Posterior cingulate gyrus (tissue), 11 donors: ENCODE measurements at regions not wholly inside any gene's neighbourhood (a gene's known extent, or its start where the extent isn't known, plus 50 kb on each side); places are given as distances from the start of the nearest gene placed in this dataset.
A peak's percentile ranks its signal among the peaks of the same experiment; 100 is the strongest.

Experiments
- DNase-seq, 10 donors: peaks; one replicate each; pipeline versions ENCODE4 v3.0.0 to v3.0.0-alpha.2; 2020 to 2021; ENCODE audit warnings: mixed read lengths in 3 of 10
- intact Hi-C: fragments of 100-400 bp; cut with DNase I; formaldehyde crosslinking; loops from one replicate; pipeline ENCODE4 v1.15.1; 2023

DNA sequence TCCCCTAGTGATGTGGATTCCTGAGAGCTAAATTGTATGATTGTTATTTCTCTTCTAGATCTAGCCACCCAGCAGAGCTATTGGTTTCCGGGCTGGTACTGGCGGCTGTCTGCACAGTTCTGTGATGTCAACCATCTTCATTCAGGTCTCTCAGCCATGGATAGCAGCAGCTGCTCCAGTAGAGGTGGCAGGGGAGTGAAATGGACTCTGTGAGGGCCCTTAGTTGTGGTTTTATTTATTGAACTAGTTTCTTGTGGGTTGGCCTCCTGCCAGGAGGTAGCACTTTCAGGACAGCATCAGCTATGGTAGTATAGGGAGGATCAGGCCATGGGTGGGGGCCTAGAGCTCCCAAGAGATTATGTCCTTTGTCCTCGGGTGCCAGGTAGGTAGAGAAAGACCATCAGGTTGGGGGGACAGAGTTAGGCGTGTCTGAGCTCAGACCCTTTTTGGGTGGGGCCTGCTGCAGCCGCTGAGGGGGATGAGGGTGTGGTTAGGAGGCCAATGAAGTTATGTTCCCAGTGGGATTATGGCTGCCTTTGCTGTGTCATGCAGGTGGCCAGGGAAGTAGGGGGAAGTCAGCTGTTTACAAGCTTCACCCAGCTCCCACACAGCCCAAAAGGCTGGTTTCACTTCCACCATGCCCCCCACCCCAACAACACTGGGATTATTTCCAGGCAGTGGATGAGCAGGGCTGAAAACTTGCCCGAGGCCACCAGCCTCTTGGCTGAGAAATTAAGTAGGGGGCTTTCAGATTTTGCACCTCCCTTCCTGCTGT, 55.1 kb upstream of the RGS4 start:
- intact Hi-C loops = no loop called here
- peak in 1 of 10 donors; percentile 39 for DNase-seq

DNA sequence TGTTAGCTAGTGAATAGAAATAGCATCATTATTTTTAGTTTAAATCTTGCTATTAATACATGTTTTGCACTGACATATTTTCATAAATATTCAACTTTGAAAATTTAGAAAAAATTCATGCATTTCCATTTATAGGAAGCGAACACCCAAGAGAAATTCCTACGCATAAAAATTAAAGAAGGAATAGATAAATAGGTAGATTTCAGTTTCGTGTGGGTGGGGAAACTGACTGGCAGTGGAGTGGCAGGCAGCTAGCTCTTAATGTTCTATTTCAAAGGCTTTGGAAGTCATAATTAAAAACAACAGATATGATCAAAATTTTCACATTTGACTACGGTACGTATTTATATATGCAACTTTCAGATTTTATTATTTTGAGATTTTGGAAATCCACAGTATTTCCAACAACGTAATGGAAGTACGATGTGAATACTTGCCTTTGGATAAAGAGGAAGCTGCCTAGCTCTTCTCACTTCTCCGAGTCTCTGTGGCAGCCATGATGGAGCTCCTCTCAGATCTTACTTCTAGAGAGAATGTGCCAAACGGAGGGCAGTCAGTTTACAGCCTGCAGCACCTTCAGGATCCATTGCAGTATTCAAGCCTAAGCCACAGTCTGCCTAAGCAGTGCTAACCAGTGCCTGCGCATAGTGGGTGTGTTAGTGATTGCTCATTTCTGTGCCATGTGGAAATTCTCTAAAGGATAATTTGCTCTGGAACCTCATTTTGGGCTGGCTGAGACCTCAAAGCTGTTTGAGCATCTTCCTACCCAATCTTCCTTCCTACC, 62.9 kb upstream of the RGS4 start:
- no peak for DNase-seq
- intact Hi-C loops = no loop called here

DNA sequence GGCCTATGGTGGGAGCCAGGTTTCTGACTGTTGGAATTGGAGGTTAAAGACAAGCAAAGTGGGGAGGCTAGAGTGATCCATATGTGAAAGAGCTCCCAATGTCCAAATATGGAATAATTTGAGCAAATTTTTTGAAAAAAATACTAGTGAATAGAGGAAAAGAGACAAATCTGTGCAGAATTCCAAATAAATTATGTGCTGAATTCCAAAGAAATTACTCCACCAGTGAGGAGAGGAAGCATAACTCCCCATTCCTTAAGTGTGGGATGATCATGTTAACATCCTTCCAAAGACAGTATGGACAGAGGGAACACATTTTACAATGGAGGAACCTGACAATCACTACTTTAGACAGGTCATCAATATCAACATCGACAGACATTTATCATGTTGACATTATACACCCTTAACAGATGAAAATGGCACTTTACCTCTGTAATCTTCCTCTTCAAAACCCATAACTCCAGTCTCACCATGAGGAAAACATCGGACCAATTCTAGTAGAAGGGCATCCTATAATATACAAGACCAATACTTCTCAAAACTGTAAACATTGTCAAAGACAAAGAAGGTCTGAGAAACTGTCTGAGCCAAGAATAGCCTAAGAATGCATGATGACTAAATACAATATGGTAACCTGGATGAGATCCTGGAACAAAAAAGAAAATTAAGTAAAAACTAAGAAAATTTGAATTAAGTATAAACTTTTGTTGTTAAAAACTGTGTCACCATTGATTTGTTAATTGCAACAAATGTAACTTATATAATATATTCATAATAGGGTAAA, 71.5 kb upstream of the RGS4 start:
- intact Hi-C loops = no loop called here
- DNase-seq = no peak

DNA sequence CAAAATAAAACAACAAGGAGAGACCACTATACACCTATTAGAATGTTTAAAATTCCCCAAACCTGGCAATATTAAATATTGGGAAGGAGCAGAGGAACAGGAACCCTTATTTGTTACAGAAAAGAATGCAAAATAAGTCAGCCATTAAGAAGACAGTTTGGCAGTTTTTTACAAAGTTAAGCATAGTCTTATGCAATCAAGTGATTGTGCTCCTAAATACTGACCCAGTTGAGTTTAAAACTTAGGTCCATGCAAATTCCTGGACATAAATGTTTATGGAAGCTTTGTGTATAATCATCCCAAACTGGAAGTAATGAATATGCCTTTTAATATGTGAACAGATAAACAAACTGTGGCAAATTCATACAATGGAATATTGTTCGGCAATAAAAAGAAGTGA, 72.9 kb upstream of the RGS4 start:
- DNase-seq = no peak
- intact Hi-C loops = no loop called here

DNA sequence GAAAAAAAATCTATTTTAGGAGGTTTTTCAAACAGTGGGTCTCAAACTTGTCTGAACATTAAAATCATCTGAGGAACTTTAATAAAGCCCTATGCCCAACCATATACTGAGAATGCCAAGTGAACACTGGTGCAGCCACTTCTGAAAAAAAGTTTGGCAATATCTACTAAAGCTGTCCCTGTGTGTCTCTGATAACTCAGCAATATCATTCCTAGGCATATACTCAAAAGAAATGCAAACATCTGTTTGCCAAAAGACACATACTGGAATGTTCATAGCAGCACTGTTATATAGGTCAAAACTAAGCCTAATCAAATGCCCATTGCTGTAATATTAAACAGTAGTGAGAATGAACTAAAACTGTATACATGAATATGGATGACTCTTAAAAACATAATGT, 74.2 kb upstream of the RGS4 start:
- intact Hi-C loops = no loop called here
- no peak for DNase-seq

DNA sequence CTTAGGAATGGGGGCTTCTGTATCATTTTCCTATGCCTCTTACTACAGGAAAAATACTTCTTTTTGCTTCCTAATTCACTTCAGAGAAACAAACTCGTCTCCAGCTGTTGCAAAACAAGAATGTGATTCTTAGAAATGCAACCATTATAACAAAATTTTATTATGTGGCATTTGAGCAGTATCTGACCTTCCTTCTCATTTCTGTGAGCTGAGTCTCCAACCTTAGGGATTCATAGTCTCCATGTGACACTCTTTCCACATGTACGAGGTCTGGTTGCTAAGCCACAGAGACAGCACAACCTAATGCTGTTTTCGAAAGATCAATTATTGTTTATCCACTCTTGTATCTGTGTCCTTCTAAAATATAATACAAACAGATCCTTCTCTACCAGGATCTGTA, 75.3 kb upstream of the RGS4 start:
- intact Hi-C loops = no loop called here
- DNase-seq = no peak

DNA sequence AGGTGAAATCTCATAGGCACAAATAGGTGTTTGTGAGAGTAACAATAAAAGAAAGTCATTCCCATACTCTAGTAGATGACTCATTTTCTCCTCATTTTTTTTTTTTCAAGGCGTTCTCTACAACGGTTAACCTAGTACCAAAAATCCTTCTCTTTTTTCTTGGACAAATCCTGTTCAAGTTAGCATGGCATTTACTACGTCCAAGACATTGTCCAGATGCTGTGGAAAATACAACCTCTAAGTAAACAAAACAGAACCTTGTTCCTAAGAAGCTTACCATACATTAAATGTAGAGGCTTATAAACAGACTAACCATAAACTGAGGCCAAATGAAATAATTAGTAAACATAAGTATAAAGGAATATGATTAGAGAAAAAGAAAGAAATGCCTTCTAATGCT, 76.2 kb upstream of the RGS4 start:
- intact Hi-C loops = no loop called here
- no peak for DNase-seq

DNA sequence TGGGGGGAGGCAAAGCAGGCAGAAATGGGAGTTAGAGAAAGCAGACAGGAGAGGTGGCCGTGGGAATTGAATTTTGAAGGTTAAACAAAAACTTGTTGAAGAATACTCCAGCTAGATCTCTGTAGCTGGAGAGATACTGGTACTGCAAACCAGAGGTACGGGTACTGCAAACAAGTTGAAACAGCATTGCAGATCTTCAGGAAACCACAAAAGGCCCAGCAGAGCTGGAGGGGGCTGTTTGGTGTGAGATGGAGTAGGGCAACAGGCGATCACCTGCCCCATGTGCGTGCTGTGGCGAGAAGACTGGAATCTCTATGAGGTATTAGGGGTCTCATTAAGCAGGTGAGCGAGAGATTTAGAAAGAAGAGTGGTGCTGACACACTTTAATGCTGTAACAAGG, 77.7 kb upstream of the RGS4 start:
- DNase-seq = no peak
- intact Hi-C loops = no loop called here

DNA sequence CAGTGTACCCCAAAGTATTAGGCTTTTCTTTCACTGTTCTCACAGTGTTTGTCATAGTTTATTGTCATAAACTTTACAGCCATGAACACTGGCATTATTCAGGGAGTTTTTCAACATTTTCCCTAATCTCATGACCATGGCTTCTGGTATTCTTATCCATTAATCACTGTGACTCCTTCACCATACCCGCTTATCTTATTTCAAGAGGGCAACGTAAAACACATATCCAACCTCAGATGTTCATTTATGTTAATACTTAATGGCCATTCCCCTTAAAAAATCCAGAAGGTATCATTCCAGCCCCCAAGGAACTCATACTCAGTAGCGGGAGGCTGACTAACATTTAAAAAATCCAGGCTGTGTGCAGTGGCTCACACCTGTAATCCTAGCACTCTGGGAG, 78.5 kb upstream of the RGS4 start:
- intact Hi-C loops = no loop called here
- DNase-seq = no peak

DNA sequence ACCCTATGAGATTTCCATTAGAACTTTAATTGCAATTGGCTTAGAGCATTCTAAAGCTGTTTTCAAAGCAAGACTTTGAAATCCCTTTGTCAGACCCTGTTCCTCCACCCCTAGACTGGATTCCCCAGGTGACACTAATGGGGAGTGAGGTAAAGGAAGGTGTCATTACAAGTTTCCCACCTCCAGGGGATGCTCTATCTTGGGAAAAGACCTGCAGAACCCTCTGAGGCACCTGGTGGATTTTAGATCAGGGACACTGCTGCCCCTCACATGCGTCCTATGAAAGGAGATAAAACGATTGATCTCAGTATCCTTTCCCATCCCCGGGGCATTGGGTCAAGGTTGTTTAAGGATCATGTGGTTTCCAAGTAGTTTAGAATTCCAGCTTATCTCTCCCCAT, 80.3 kb upstream of the RGS4 start:
- DNase-seq = no peak
- intact Hi-C loops = no loop called here

DNA sequence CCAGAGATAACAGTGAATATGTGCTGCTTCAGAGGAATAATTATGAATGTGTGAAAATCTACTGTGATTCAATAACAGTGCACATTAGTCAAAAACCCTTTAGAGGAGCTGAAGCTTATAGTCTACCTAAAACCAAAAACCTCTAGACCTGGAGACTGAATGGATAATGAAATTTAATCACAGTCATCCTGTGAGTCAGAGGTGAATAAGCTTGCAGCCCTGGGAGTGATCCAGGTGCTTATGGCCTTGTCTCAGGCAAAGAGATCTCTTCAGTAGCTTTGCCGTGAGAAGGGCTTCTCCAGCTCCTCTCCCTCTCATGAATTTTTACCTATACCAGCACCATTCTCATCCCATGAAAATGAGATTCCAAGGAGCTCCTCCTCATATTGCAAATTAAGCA, 81.3 kb upstream of the RGS4 start:
- intact Hi-C loops = no loop called here
- DNase-seq = no peak

DNA sequence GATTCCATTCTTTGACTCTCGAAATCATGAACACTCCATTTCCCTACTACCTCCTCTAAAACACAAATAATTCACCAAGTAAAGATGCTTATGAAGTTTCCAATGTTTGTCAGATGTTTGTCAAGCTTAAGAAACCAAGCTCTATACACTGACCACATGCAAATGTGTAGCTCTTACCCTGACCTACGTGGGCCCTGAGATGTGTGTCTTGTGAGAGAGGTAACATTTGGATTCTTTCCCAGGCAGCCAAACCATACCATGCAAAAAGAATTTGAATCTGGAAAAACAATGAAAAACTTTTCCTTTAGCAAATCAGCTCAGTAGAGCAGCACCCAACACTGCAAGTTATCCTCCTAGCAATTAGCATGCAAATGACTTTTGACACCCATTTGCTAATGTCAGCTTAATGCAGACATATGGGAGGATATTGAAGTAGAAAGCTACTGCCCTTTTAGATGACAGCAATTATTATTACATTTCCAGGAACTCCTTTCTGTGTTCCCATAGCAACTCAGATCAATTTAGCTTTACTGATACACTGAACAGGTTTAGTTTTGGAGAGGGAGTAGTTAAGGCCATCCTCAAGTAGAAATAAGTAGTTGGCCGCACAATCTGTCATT, 83.2 kb upstream of the RGS4 start:
- no peak for DNase-seq
- intact Hi-C loops = no loop called here

DNA sequence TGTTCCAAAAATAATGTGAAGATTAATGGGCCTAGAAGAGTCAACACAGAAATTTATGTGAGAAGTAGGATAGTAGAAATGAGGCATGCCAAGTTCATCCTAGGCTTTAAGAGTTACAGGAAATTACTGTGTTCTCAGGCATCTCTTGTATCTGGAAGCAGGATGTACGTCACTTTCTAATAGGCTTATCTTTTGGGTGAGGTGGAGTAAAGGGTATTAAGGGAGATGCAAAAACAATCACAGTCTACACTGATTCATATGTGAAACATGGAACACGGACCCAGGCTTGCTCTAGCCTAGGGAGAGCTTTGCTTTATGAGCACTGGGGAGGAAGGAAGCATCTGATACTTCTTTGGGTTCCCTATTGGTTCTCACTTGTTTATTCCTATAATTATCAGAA, 84.5 kb upstream of the RGS4 start:
- intact Hi-C loops = no loop called here

DNA sequence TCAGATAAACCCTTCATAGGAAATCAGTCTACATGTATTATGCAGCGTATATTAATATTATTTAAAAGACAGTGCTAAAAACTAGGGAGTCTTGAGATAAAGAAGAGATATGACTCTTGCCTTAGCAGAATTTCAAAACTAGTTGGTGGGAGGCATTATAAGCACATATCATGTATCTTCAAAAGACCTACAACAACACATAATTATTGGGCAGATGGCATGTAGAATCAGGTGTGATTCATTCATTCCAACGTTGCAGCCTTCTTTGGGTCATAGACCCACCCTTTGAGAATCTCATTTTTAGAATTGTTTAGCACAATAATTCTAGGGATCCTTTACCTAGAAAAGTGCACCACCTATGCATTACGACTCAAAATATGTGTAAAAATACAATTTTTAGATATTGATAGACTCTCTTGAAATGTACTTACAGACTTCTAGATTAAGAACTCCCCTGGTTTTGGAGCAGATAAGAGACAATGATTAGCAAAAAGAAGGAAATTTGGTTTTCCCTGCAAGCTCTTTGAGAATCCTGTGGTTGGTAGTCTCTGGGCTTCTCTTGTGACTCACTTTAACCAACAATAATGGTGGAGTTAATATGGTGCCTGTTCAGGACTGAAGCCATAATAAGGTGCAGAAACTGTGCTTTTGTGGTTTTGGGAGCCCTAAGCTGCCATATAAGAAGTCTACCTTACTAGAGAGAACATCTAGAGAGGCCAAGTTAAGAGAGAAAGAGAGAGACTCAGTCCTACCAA, 85.3 kb upstream of the RGS4 start:
- DNase-seq = no peak
- intact Hi-C loops = no loop called here

More for the DNA sequence above, 84.5 kb upstream of the RGS4 start:
- DNase-seq = no peak

DNA sequence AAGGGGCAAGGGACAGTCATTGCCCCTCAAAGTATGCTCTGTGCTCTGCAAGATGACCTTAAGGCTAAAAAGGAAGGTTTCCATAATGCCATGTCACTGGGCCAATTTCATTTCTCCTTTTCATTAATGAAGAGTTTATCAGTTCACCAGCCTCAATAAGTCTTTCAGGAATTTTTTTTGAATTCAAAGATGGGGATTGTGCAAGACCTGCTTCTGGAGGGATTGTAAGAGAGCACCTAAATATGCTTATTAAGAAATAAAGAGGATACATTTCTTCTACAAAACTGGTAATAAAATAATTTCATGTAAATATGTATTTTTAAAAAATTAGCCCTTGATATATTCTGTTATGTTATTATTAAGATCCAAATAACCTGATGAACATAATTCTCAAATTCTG, 86.8 kb upstream of the RGS4 start:
- intact Hi-C loops = no loop called here
- no peak for DNase-seq

DNA sequence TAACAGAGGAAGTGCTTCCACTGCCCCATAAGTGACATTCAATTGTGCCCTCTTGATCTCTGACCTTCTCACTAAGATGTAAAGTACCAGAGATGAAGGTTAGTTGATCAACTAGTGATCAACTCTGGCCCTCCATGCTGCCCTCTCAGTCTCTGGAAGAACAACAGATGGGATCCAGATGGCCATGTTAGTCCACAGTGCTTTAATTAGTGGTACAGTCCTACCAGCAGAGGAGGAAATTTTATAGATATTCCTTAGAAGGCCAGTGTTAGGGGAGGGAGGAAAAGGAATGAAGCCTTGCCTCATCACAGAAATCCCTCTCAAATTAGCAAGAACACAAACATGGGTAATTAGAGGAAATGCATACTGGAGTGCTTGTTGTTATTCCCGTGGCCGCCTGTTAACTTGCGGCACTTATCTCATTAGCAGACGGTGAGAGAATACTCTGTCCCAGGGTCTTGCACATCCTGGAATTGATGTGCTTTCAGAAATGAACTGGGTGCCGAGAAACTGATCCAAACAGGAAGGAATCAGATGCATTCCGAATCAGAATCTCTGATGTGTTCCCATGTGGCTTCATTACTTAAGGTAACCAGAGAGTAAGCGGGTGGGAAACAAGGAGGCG, 91.1 kb upstream of the RGS4 start:
- intact Hi-C loops = no loop called here
- DNase-seq = no peak

DNA sequence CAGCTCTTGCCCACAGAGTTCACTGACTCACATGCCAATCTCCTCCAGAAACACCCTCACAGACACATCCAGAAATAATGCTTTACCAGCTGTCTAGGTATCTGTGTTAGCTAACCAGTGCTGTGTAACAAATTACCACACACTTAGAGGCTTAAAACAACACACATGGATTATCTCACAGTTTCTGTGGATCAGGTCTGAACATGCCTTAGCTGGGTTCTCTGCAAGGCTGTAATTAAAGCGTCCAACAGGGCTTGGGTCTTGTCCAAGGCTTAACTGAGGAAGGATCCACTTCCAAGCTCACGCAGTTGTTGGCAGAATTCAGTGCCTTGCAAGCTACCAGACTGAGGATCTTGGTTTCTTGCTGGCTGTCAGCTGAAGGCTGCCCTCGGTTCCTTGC, 92.5 kb upstream of the RGS4 start:
- DNase-seq = no peak

DNA sequence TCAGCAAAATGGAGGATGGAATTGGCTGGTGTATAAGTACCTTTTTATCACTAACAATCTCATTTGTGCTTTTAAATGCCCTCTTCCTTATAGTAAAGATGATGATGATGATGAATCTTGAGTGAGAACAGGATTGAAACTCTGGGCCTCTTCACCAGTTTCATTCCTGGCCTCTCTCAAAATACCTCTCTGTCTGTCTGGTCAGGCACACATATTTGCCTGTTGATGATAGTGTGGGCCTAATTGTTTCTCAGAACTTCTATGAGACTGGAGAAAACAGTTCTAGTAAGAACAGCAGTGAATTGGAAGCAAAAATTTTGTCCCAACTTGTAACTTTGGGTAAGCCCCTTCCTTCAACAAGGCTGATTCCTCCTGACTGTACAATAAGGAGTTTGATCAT, 94.4 kb upstream of the RGS4 start:
- DNase-seq = no peak
- intact Hi-C loops = no loop called here

More for the DNA sequence above, 92.5 kb upstream of the RGS4 start:
- intact Hi-C loops = no loop called here

DNA sequence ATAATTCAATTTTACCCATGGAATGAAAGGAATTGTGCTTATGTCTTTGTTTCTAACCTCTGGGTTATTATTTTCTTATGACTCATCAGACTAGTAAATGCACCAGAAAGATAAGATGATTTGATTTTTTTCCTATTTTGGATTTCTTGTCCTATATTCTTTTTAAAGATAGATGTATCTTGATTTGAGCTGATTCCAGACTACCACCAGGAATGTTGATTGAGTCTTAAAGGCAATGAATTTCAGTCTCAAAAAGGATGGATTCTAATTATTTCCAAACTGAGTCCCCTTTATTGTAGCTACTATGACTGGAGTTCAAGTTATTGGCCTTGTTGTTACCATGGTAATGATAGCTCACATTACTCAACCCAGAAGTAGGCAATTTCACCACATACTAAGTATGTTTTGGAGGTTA, 95.8 kb upstream of the RGS4 start:
- DNase-seq = no peak
- intact Hi-C loops = no loop called here

DNA sequence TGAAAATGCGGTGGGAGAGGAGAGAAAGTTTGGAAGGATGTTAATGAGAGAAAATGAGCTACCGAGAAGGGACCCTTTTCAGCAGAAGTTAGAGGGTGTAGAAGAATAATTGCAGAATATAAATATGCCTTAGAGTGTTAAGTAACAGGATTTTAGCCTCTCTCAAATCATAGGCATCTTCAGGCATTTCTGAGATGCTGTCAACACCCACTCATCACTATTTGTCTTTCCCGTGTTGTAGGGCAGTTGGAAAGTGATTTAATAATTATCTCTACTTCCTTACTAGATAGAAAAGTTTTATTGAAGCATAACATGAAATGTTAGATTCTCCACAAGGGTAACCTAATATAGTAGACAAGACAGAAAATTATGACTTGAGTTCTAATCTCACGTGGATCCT, 96.4 kb upstream of the RGS4 start:
- DNase-seq = no peak
- intact Hi-C loops = no loop called here
